Kidney (tissue), 13 donors: ENCODE measurements at regions not wholly inside any gene's neighbourhood (a gene's known extent, or its start where the extent isn't known, plus 50 kb on each side); places are given as distances from the start of the nearest gene placed in this dataset.
"Not testable (repeated sequence)": the region's sequence is repeated elsewhere in the genome, so short reads cannot be mapped to it uniquely, and the experiment has no call there.

Experiments
- DNase-seq, 5 donors: peaks; one replicate each; pipeline ENCODE4 v3.0.0-alpha.2; 2013 to 2020
- FAIRE-seq: peaks from 2 replicates; lab custom pipeline; 2012; peaks lifted over from hg19 to GRCh38; lab: Jason Lieb, UNC
- H3K27ac ChIP-seq, 2 donors: one replicate each; pipeline ENCODE4 v1.7.0; 2013; ENCODE audit warnings: low read depth in 2 of 2, low read length in 2 of 2, inconsistent platforms in 1 of 2
- H3K27me3 ChIP-seq: one replicate; pipeline ENCODE4 v1.7.1; 2013; ENCODE audit warnings: low read length, inconsistent platforms; ENCODE audit not compliant: control insufficient read depth, insufficient read depth
- H3K36me3 ChIP-seq, 3 donors: one replicate each; pipeline versions ENCODE4 v1.7.0 to v1.7.1; 2013; ENCODE audit warnings: low read length in 3 of 3, control low read depth in 1 of 3, inconsistent platforms in 1 of 3; ENCODE audit not compliant: insufficient read depth in 3 of 3, control insufficient read depth in 2 of 3
- H3K4me1 ChIP-seq, 3 donors: one replicate each; pipeline versions ENCODE4 v1.7.0 to v1.7.1; 2013; ENCODE audit warnings: low read length in 3 of 3, inconsistent platforms in 1 of 3, low read depth in 1 of 3; ENCODE audit not compliant: control insufficient read depth in 2 of 3, insufficient read depth in 2 of 3
- H3K4me3 ChIP-seq, 3 donors: one replicate each; pipeline versions ENCODE4 v1.7.0 to v1.8.1; 2013; ENCODE audit warnings: low read length in 3 of 3, control low read depth in 1 of 3, inconsistent platforms in 1 of 3
- H3K9ac ChIP-seq, 3 donors: one replicate each; pipeline versions ENCODE4 v1.7.0 to v1.7.1; 2013; ENCODE audit warnings: low read length in 3 of 3, control low read depth in 1 of 3, inconsistent platforms in 1 of 3
- H3K9me3 ChIP-seq, 3 donors: one replicate each; pipeline versions ENCODE4 v1.7.0 to v1.7.1; 2013; ENCODE audit warnings: low read length in 3 of 3, control low read depth in 1 of 3, inconsistent platforms in 1 of 3; ENCODE audit not compliant: control insufficient read depth in 2 of 3, insufficient read depth in 1 of 3
- intact Hi-C: fragments of 100-400 bp; cut with DNase I; formaldehyde crosslinking; loops from one replicate; pipeline ENCODE4 v1.11.1; 2022
- TF ChIP-seq, protein P1 (sequence below): IDR thresholded peaks from 3 replicates; pipeline ENCODE4 v1.5.1; 2012; ENCODE audit warnings: mild to moderate bottlenecking, moderate library complexity, borderline replicate concordance; ENCODE audit not compliant: insufficient read depth; ENCODE audit errors: extremely low read depth
- donor health status: control.
- donor health status: control.
- donor health status: control.
- donor health status: control.
- donor health status: control.
- donor health status: DM: yes; HTN: yes; CAD: no.
- donor health status: Normal renal cell carcinoma (clear cell type).

DNA sequence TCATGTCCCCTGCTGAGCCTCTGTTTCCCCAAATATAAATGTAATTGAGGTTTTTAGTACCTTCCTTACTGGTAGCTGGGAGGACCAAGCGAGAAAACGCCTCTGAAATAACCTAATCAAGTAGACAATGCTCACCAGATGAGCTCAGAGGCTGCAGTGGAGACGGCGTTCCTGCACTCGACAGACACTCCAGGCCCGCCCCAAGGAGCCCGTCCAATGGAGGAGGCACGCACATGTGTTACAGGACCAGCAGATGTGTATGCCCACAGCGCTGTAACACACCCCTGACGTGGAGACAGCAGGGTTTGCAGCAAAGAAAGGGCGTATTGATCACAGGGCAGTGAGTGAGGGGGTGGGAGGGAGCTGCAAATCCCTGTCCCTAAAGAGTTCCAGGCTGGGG is 120.8 kb upstream of the FOXD4L5 start:
- FAIRE-seq, H3K9ac ChIP-seq, H3K4me1 ChIP-seq, intact Hi-C loops, H3K9me3 ChIP-seq, H3K4me3 ChIP-seq, H3K36me3 ChIP-seq, H3K27me3 ChIP-seq, H3K27ac ChIP-seq: not testable (repeated sequence)
- peak in 1 of 5 donors; percentile 41 for DNase-seq

- Histone ChIP-seq H3K27me3 (no peaks in the 10 kb centered on the region), H3K9me3 (no peaks in the 10 kb centered on the region), H3K36me3 (no peaks in the 10 kb centered on the region), H3K27ac (no peak overlapping the region), H3K9ac (no peak overlapping the region), H3K4me1 (no peaks in the 10 kb centered on the region), H3K4me3 (no peak overlapping the region)
- DNase-seq (peak in 1 of 5 donors; percentile 33), FAIRE-seq (no peak)
- intact Hi-C loops: no loop called here
- TF ChIP-seq, protein P1, sequence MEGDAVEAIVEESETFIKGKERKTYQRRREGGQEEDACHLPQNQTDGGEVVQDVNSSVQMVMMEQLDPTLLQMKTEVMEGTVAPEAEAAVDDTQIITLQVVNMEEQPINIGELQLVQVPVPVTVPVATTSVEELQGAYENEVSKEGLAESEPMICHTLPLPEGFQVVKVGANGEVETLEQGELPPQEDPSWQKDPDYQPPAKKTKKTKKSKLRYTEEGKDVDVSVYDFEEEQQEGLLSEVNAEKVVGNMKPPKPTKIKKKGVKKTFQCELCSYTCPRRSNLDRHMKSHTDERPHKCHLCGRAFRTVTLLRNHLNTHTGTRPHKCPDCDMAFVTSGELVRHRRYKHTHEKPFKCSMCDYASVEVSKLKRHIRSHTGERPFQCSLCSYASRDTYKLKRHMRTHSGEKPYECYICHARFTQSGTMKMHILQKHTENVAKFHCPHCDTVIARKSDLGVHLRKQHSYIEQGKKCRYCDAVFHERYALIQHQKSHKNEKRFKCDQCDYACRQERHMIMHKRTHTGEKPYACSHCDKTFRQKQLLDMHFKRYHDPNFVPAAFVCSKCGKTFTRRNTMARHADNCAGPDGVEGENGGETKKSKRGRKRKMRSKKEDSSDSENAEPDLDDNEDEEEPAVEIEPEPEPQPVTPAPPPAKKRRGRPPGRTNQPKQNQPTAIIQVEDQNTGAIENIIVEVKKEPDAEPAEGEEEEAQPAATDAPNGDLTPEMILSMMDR: no peak
Observed at GRCh38 chr9:65405253-65405652, 120.2 kb upstream of the FOXD4L5 start.

- no peaks in the 10 kb centered on the region for H3K9me3 ChIP-seq
- H3K9ac ChIP-seq: no peak overlapping the region
- no peak overlapping the region for H3K4me3 ChIP-seq
- intact Hi-C loops: no loop called here
- no peaks in the 10 kb centered on the region for H3K27me3 ChIP-seq
- no peaks in the 10 kb centered on the region for H3K36me3 ChIP-seq
- DNase-seq: peak in 1 of 5 donors; percentile 48
- no peak for FAIRE-seq
- TF ChIP-seq, protein P1: no peak
- H3K27ac ChIP-seq: no peak overlapping the region
- no peaks in the 10 kb centered on the region for H3K4me1 ChIP-seq
Observed at GRCh38 chr9:65404232-65405006, 119.4 kb upstream of the FOXD4L5 start.

GRCh38 chr9:65403721-65404120 is 118.7 kb upstream of the FOXD4L5 start:
- Histone ChIP-seq H3K36me3 (no peaks in the 10 kb centered on the region), H3K4me3 (no peak overlapping the region), H3K27me3 (no peaks in the 10 kb centered on the region), H3K9me3 (no peaks in the 10 kb centered on the region), H3K27ac (no peak overlapping the region), H3K4me1 (no peaks in the 10 kb centered on the region), H3K9ac (no peak overlapping the region)
- TF ChIP-seq, protein P1: no peak
- no peak for FAIRE-seq
- peak in 1 of 5 donors; percentile 52 for DNase-seq
- intact Hi-C loops: no loop called here

DNA sequence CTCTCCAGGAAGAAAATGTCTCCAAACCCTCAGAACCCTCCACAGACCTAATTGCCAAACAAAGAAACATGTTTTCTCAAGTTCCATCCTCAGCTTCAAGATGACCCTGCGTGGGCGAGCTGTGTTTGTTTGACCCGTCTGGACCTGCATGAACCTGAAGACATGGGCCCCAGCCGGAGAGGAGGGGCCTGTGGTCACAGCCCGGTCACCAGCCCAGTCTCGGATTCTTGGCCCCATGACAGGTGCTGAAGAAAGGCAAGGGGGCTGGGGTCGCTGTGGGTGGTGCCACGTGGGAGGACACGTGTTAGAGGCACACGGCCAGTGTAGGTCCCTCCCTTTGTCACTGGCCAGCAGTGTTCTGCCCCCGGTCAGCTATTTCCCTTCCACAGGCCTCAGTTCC is 118.1 kb upstream of the FOXD4L5 start:
- H3K27me3 ChIP-seq, H3K27ac ChIP-seq, intact Hi-C loops, H3K4me1 ChIP-seq, FAIRE-seq, H3K9me3 ChIP-seq, DNase-seq, H3K4me3 ChIP-seq, H3K36me3 ChIP-seq, H3K9ac ChIP-seq: not testable (repeated sequence)

DNA sequence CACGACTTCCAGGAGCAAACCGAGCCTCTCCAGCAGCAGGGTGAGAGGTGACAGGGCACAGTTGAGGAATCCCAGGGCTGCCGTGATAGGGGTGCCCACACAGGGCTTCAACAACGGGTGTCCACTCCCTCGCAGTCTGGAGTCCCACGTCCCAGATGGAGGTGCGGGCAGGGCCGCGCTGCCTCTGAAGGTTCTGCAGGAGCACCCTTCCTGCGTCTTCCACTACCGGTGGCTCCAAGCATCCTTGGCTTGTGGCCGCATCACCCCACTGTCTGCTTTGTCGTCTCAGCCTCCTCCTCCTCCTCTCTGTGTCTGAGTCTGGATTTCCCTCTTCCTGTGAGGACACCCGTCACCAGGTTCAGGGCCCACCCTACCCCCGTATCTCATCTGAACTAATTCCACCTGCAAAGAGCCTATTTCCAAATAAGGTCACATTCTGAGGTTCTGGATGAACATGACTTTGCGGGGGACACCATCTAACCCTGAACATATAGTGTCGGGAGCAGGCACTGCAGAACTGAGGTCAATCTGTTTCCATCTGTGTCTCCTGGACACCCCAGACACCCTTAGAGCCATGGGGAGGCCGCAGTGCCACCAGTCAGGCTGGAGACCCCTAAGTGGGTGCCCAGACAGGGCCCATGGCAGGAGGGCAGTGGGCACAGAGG is 117.3 kb upstream of the FOXD4L5 start:
- H3K36me3 ChIP-seq, H3K9ac ChIP-seq, FAIRE-seq, intact Hi-C loops, H3K27ac ChIP-seq, H3K4me3 ChIP-seq, DNase-seq, H3K9me3 ChIP-seq, H3K27me3 ChIP-seq, H3K4me1 ChIP-seq: not testable (repeated sequence)
